HCT116 (cell line): ENCODE measurements at regions not wholly inside any gene's neighbourhood (a gene's known extent, or its start where the extent isn't known, plus 50 kb on each side); places are given as distances from the start of the nearest gene placed in this dataset.

Experiments used
- ATAC-seq: fragments of 200-7000 bp; cut with Tn5 transposase; 2 replicates; pipeline ENCODE4 v1.9.1; 2020; ENCODE audit warnings: mild to moderate bottlenecking, moderate library complexity
- BruUV-seq: library from RNA; stranded (reverse); fragments of 400-500 nt; replicated peaks from 2 replicates; lab custom pipeline; 2021; lab: Mats Ljungman, UMichigan
- CTCF ChIA-PET: fragments of 300-600 bp; sonication (Branson Sonifier 250); formaldehyde crosslinking; loops from one replicate; lab custom pipeline; 2021; ENCODE audit warnings: antibody characterized with exemption; lab: Charles Lee
- POLR2A ChIA-PET: fragments of 300-600, 350-600 bp; sonication (Branson Sonifier 250); formaldehyde crosslinking; loops from one replicate; lab custom pipeline; 2021; ENCODE audit warnings: antibody characterized with exemption; lab: Charles Lee
- RAD21 ChIA-PET, 2 experiments: fragments of 300-600 bp; sonication (Branson Sonifier 250); formaldehyde crosslinking; loops; one replicate each; lab custom pipeline; 2023; ENCODE audit warnings: low total read pairs in 2 of 2; ENCODE audit not compliant: uncharacterized antibody in 2 of 2, unreplicated experiment in 2 of 2, low non-redundant PET in 1 of 2; lab: Charles Lee
- DNase-seq: peaks from one replicate; pipeline ENCODE4 v3.0.0-alpha.2; 2010; ENCODE audit warnings: low read depth, low spot score
- H2AFZ ChIP-seq: fragments of 200-600 bp; shearing (Covaris generic), sonication (generic); 2 replicates; pipeline ENCODE4 v1.6.1; 2017; ENCODE audit warnings: low read depth, mixed run types, mixed read lengths, antibody characterized with exemption, low read length; ENCODE audit not compliant: poor library complexity, severe bottlenecking
- H3K27ac ChIP-seq: 2 replicates; pipeline ENCODE4 v1.5.1; 2012; ENCODE audit warnings: low read depth, low read length
- H3K27me3 ChIP-seq: fragments of 200-600 bp; sonication (generic); 2 replicates; pipeline ENCODE4 v1.6.1; 2016; ENCODE audit warnings: mixed run types, low read length, mixed read lengths; ENCODE audit not compliant: insufficient read depth
- H3K36me3 ChIP-seq, 2 experiments: fragments of 200-500 bp in 1 of 2; fragments of 200-600 bp in 1 of 2; sonication (Bioruptor generic) in 1 of 2; sonication (generic) in 1 of 2; 2 replicates each; pipeline versions ENCODE4 v1.5.1 to v1.6.1; 2014 to 2016; ENCODE audit warnings: low read length in 2 of 2, inconsistent platforms in 1 of 2, mixed read lengths in 1 of 2, mixed run types in 1 of 2; ENCODE audit not compliant: insufficient read depth in 2 of 2, control insufficient read depth in 1 of 2
- H3K4me1 ChIP-seq, 2 experiments: fragments of 200-600 bp in 1 of 2; sonication (generic) in 1 of 2; 2 replicates each; pipeline versions ENCODE4 v1.5.1 to v1.6.1; 2012 to 2017; ENCODE audit warnings: low read length in 2 of 2, inconsistent platforms in 1 of 2, mild to moderate bottlenecking in 1 of 2, mixed read lengths in 1 of 2, mixed run types in 1 of 2, moderate library complexity in 1 of 2; ENCODE audit not compliant: insufficient read depth in 2 of 2, control insufficient read depth in 1 of 2
- H3K4me2 ChIP-seq: fragments of 200-600 bp; sonication (generic); 2 replicates; pipeline ENCODE4 v1.6.1; 2017; ENCODE audit warnings: mixed run types, low read length, mixed read lengths
- H3K4me3 ChIP-seq, 2 experiments: fragments of 200-600 bp in 1 of 2; sonication (generic) in 1 of 2; replicated peaks in 1 of 2; 2 replicates each; pipeline ENCODE4 v1.5.1; 2011 to 2016; ENCODE audit warnings: low read length in 2 of 2, control low read depth in 1 of 2, low read depth in 1 of 2, mild to moderate bottlenecking in 1 of 2, mixed read lengths in 1 of 2, mixed run types in 1 of 2
- H3K79me2 ChIP-seq: fragments of 200-600 bp; sonication (generic); 2 replicates; pipeline ENCODE4 v1.6.1; 2017; ENCODE audit warnings: mild to moderate bottlenecking, mixed run types, low read length, moderate library complexity, mixed read lengths; ENCODE audit not compliant: insufficient read depth
- H3K9ac ChIP-seq: fragments of 200-600 bp; sonication (generic); 2 replicates; pipeline ENCODE4 v1.6.1; 2016; ENCODE audit warnings: low read length, mixed read lengths
- H3K9me2 ChIP-seq: fragments of 200-600 bp; sonication (generic), shearing (Covaris generic); 2 replicates; pipeline ENCODE4 v1.6.1; 2017; ENCODE audit warnings: mixed run types, mild to moderate bottlenecking, moderate library complexity; ENCODE audit not compliant: insufficient read depth
- H3K9me3 ChIP-seq, 2 experiments: fragments of 200-500 bp in 1 of 2; fragments of 200-600 bp in 1 of 2; sonication (Bioruptor generic) in 1 of 2; sonication (generic) in 1 of 2; 2 replicates each; pipeline ENCODE4 v1.6.1; 2014 to 2017; ENCODE audit warnings: low read length in 2 of 2, mixed read lengths in 2 of 2, inconsistent platforms in 1 of 2, low read depth in 1 of 2, mild to moderate bottlenecking in 1 of 2, mixed run types in 1 of 2, moderate library complexity in 1 of 2; ENCODE audit not compliant: control insufficient read depth in 1 of 2, insufficient read depth in 1 of 2
- H4K20me1 ChIP-seq: fragments of 200-600 bp; sonication (generic), shearing (Covaris generic); 2 replicates; pipeline ENCODE4 v1.6.1; 2017; ENCODE audit warnings: mixed run types, mild to moderate bottlenecking, moderate library complexity; ENCODE audit not compliant: insufficient read depth
- CBX3 ChIP-seq: IDR thresholded peaks from 2 replicates; pipeline ENCODE4 v1.6.1; 2012; ENCODE audit warnings: low read depth
- CEBPB ChIP-seq: IDR thresholded peaks from 2 replicates; pipeline ENCODE4 v1.6.1; 2012; ENCODE audit warnings: low read depth
- EZH2 ChIP-seq: fragments of 200-600 bp; sonication (generic); IDR thresholded peaks from 2 replicates; pipeline ENCODE4 v1.6.1; 2017; ENCODE audit warnings: antibody characterized with exemption, mixed run types
- EZH2phosphoT487 ChIP-seq: fragments of 200-600 bp; IDR thresholded peaks from 2 replicates; pipeline ENCODE4 v1.6.1; 2018; ENCODE audit warnings: antibody characterized with exemption, borderline replicate concordance
- POLR2A ChIP-seq: IDR thresholded peaks from 2 replicates; pipeline ENCODE4 v1.7.0; 2011; ENCODE audit warnings: borderline replicate concordance; ENCODE audit not compliant: insufficient read depth, insufficient read length; ENCODE audit errors: extremely low read depth
- SIN3A ChIP-seq: IDR thresholded peaks from 2 replicates; pipeline ENCODE4 v1.6.1; 2012; ENCODE audit warnings: low read depth
- TCF7L2 ChIP-seq: IDR thresholded peaks from 2 replicates; pipeline ENCODE4 v1.7.0; 2011; ENCODE audit warnings: borderline replicate concordance, inconsistent platforms; ENCODE audit not compliant: insufficient read depth, insufficient read length; ENCODE audit errors: extremely low read depth
- intact Hi-C: fragments of 100-400 bp; cut with micrococcal nuclease; formaldehyde crosslinking; loops from 2 replicates; pipeline ENCODE4 v1.10.0; 2022
- TF ChIP-seq, protein P1 (sequence below): IDR thresholded peaks from 2 replicates; pipeline ENCODE4 v1.6.1; 2012
- TF ChIP-seq, protein P2 (sequence below): IDR thresholded peaks from 2 replicates; pipeline ENCODE4 v1.6.1; 2012; ENCODE audit warnings: low read depth
- TF ChIP-seq, protein P3 (sequence below), 3 experiments: fragments of 200-600 bp in 1 of 3; sonication (generic) in 1 of 3; IDR thresholded peaks in 2 of 3; conservative IDR thresholded peaks in 1 of 3; 2 replicates each; pipeline ENCODE4 v1.5.1; 2012 to 2017; ENCODE audit warnings: low read depth in 2 of 3, low read length in 2 of 3, antibody characterized with exemption in 1 of 3, borderline replicate concordance in 1 of 3, control low read depth in 1 of 3, mild to moderate bottlenecking in 1 of 3, mixed read lengths in 1 of 3, mixed run types in 1 of 3, moderate library complexity in 1 of 3; ENCODE audit not compliant: insufficient read depth in 1 of 3
- TF ChIP-seq, protein P4 (sequence below): IDR thresholded peaks from 2 replicates; pipeline ENCODE4 v1.6.1; 2011; ENCODE audit warnings: mild to moderate bottlenecking, low read length, moderate library complexity; ENCODE audit not compliant: insufficient replicate concordance; ENCODE audit errors: extremely low read depth

- no peaks in the 10 kb centered on the region for H3K4me1 ChIP-seq
- no peaks in the 10 kb centered on the region for H3K9me3 ChIP-seq
- H3K27ac ChIP-seq, result no peak overlapping the region
- POLR2A ChIA-PET, result no interaction called here
- DNase-seq (no peak), ATAC-seq (no peak)
- TF ChIP-seq, protein P1, sequence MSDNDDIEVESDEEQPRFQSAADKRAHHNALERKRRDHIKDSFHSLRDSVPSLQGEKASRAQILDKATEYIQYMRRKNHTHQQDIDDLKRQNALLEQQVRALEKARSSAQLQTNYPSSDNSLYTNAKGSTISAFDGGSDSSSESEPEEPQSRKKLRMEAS, result no peak
- no peak for TF ChIP-seq CEBPB
- no peak for TF ChIP-seq CBX3
- TF ChIP-seq, protein P2, sequence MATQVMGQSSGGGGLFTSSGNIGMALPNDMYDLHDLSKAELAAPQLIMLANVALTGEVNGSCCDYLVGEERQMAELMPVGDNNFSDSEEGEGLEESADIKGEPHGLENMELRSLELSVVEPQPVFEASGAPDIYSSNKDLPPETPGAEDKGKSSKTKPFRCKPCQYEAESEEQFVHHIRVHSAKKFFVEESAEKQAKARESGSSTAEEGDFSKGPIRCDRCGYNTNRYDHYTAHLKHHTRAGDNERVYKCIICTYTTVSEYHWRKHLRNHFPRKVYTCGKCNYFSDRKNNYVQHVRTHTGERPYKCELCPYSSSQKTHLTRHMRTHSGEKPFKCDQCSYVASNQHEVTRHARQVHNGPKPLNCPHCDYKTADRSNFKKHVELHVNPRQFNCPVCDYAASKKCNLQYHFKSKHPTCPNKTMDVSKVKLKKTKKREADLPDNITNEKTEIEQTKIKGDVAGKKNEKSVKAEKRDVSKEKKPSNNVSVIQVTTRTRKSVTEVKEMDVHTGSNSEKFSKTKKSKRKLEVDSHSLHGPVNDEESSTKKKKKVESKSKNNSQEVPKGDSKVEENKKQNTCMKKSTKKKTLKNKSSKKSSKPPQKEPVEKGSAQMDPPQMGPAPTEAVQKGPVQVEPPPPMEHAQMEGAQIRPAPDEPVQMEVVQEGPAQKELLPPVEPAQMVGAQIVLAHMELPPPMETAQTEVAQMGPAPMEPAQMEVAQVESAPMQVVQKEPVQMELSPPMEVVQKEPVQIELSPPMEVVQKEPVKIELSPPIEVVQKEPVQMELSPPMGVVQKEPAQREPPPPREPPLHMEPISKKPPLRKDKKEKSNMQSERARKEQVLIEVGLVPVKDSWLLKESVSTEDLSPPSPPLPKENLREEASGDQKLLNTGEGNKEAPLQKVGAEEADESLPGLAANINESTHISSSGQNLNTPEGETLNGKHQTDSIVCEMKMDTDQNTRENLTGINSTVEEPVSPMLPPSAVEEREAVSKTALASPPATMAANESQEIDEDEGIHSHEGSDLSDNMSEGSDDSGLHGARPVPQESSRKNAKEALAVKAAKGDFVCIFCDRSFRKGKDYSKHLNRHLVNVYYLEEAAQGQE, result no peak
- TF ChIP-seq, protein P3, sequence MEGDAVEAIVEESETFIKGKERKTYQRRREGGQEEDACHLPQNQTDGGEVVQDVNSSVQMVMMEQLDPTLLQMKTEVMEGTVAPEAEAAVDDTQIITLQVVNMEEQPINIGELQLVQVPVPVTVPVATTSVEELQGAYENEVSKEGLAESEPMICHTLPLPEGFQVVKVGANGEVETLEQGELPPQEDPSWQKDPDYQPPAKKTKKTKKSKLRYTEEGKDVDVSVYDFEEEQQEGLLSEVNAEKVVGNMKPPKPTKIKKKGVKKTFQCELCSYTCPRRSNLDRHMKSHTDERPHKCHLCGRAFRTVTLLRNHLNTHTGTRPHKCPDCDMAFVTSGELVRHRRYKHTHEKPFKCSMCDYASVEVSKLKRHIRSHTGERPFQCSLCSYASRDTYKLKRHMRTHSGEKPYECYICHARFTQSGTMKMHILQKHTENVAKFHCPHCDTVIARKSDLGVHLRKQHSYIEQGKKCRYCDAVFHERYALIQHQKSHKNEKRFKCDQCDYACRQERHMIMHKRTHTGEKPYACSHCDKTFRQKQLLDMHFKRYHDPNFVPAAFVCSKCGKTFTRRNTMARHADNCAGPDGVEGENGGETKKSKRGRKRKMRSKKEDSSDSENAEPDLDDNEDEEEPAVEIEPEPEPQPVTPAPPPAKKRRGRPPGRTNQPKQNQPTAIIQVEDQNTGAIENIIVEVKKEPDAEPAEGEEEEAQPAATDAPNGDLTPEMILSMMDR (IDR thresholded peaks at IDR 0.05 in 2 of 3, conservative IDR thresholded peaks at IDR 0.05 in 1 of 3; ENCODE audit: borderline replicate concordance in 1 of 3, insufficient read depth in 1 of 3, low read depth in 2 of 3, low read length in 2 of 3), result no peak
- TF ChIP-seq EZH2phosphoT487, result no peak
- no peak for TF ChIP-seq POLR2A
- no peak for TF ChIP-seq TCF7L2
- no peak for TF ChIP-seq SIN3A
- TF ChIP-seq, protein P4, sequence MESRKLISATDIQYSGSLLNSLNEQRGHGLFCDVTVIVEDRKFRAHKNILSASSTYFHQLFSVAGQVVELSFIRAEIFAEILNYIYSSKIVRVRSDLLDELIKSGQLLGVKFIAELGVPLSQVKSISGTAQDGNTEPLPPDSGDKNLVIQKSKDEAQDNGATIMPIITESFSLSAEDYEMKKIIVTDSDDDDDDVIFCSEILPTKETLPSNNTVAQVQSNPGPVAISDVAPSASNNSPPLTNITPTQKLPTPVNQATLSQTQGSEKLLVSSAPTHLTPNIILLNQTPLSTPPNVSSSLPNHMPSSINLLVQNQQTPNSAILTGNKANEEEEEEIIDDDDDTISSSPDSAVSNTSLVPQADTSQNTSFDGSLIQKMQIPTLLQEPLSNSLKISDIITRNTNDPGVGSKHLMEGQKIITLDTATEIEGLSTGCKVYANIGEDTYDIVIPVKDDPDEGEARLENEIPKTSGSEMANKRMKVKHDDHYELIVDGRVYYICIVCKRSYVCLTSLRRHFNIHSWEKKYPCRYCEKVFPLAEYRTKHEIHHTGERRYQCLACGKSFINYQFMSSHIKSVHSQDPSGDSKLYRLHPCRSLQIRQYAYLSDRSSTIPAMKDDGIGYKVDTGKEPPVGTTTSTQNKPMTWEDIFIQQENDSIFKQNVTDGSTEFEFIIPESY, result no peak
- TF ChIP-seq EZH2, result no peak
- BruUV-seq, result no TSS peak
- no peaks in the 10 kb centered on the region for H3K36me3 ChIP-seq
- H3K9ac ChIP-seq, result no peak overlapping the region
- no peaks in the 10 kb centered on the region for H4K20me1 ChIP-seq
- H3K79me2 ChIP-seq, result no peaks in the 10 kb centered on the region
- no peaks in the 10 kb centered on the region for H3K27me3 ChIP-seq
- no peak overlapping the region for H2AFZ ChIP-seq
- intact Hi-C loops, result no loop called here
- RAD21 ChIA-PET, result no interaction called here
- H3K9me2 ChIP-seq, result no peaks in the 10 kb centered on the region
- CTCF ChIA-PET, result interaction anchor here (0.6 kb wide), 1 partner anchor 126 kb away, joined by 3 read pairs; no protein-coding TSS in a partner anchor
- H3K4me2 ChIP-seq, result no peak overlapping the region
- H3K4me3 ChIP-seq, result no peak overlapping the region
These were observed 1658.0 kb downstream of the STIM2 start for GRCh38 chr4:28518561-28519165.
